ENCODE measurements at regions not wholly inside any gene's neighbourhood (a gene's known extent, or its start where the extent isn't known, plus 50 kb on each side); places are given as distances from the start of the nearest gene placed in this dataset.

DNA sequence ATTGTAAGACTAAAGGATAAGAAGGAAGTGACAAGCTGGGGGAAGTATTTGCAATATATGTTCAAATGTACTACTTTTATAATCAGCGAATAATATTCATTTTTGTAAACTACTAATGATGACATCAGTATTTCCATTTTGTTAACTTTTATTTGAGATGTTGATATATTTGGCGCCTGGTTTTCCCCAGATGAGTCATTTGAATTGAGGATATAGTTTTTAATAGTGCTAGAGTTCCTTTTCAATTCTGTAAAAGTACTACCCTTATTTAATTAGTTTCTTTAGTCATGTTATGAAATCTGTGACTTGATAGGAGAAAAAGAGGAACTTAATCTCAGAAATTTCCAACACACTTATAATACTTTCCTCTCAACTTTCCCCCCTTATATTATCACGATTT is 495.3 kb downstream of the IRS1 start:
- H3K79me2 ChIP-seq = no peaks in the 10 kb centered on the region
- H3K4me2 ChIP-seq (ENCODE audit: low read length) = no peak overlapping the region
- TF ChIP-seq, protein P1, sequence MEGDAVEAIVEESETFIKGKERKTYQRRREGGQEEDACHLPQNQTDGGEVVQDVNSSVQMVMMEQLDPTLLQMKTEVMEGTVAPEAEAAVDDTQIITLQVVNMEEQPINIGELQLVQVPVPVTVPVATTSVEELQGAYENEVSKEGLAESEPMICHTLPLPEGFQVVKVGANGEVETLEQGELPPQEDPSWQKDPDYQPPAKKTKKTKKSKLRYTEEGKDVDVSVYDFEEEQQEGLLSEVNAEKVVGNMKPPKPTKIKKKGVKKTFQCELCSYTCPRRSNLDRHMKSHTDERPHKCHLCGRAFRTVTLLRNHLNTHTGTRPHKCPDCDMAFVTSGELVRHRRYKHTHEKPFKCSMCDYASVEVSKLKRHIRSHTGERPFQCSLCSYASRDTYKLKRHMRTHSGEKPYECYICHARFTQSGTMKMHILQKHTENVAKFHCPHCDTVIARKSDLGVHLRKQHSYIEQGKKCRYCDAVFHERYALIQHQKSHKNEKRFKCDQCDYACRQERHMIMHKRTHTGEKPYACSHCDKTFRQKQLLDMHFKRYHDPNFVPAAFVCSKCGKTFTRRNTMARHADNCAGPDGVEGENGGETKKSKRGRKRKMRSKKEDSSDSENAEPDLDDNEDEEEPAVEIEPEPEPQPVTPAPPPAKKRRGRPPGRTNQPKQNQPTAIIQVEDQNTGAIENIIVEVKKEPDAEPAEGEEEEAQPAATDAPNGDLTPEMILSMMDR (IDR thresholded peaks at IDR 0.05) = no peak

DNA sequence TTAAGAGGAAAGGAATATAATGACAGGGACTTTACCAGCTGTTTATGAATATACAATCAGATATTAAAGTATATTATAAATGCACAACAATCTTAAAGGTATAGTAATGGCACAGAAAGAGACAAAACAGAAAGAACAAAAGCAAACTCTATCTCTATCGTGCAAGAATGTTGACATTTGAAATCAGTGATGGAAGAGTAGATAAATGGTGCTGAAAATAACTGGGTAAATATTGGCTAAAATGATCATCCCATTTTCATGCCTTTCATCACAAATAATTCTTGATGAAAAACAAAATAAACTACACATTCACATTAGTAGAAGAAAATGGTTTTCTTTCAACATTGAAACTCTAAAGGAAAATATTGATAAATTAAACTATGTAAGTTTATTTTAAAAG is 495.9 kb downstream of the IRS1 start:
- no peak overlapping the region for H3K27ac ChIP-seq
- no peaks in the 10 kb centered on the region for H3K27me3 ChIP-seq (ENCODE audit: control insufficient read depth, insufficient read depth, low read length)
- no peak overlapping the region for H2AFZ ChIP-seq
- H3K4me2 ChIP-seq (ENCODE audit: low read length) = no peak overlapping the region
- no peaks in the 10 kb centered on the region for H3K4me1 ChIP-seq
- H3K36me3 ChIP-seq (ENCODE audit: control insufficient read depth, insufficient read depth, low read length) = no peaks in the 10 kb centered on the region
- H3K4me3 ChIP-seq (ENCODE audit: low read depth, low read length) = no peak overlapping the region
- no peaks in the 10 kb centered on the region for H3K9me3 ChIP-seq (ENCODE audit: control insufficient read depth, low read length)
- TF ChIP-seq, protein P1 (IDR thresholded peaks at IDR 0.05) = no peak
- H3K79me2 ChIP-seq = no peaks in the 10 kb centered on the region
- H3K9ac ChIP-seq = no peak overlapping the region

More for the DNA sequence above, 495.3 kb downstream of the IRS1 start:
- Histone ChIP-seq H3K9me3 (ENCODE audit: control insufficient read depth, low read length) (no peaks in the 10 kb centered on the region), H3K36me3 (ENCODE audit: control insufficient read depth, insufficient read depth, low read length) (no peaks in the 10 kb centered on the region), H3K9ac (no peak overlapping the region), H3K27ac (no peak overlapping the region), H3K27me3 (ENCODE audit: control insufficient read depth, insufficient read depth, low read length) (no peaks in the 10 kb centered on the region), H2AFZ (no peak overlapping the region), H3K4me1 (no peaks in the 10 kb centered on the region), H3K4me3 (ENCODE audit: low read depth, low read length) (no peak overlapping the region)

DNA sequence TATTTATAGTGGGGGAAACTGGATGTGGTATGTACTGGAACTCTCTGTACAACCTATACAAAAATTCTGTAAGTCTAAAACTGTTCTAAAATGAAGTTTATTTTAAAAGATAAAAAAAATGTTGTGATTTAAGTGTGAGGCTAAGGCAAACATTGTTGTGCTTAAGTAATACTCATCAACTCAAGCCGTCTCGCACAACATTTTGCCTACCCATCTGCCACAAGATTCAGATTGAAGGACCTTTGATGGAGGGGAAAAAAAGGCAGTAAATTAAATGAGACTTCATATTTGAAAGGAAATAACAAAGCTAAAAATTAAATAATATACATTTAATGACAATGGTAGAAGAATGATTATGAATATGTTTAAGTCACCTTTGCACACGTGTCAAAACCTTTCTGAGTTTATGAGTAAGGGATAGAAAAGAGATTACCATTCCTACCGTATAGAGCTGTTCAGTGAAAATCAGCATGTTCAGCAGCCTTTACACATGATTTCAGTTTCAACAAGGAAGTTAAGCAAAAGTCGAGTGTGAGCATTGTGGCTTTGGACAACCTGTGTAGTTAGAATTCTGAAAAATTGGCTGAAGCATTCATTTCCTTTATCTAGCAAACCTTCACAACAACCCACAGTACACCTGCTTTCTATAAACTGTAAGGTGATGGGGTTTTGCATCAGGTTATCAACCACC is 499.3 kb downstream of the IRS1 start:
- TF ChIP-seq, protein P1 (IDR thresholded peaks at IDR 0.05) = no peak
- no peak overlapping the region for H3K27ac ChIP-seq

DNA sequence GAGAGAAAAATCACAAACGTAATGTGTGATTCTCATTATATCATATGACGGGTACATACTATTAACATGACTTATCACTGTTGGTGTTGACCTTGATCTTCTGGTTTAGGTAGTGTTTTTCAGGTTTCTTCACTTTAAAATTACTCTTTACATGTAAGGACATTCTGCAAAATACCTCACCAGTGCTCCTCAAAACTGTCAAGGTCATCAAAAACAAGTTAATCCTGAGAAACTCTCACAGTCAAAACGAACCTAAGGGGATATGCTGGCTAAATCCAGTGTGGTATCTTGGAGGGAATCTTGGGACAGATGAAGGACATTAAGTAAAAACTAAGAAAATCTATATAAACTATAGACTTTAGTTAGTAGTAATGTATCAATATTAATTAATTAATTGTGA is 499.8 kb downstream of the IRS1 start:
- Histone ChIP-seq H2AFZ (no peak overlapping the region), H3K4me3 (ENCODE audit: low read depth, low read length) (no peak overlapping the region), H3K27me3 (ENCODE audit: control insufficient read depth, insufficient read depth, low read length) (no peaks in the 10 kb centered on the region), H3K27ac (no peak overlapping the region), H3K36me3 (ENCODE audit: control insufficient read depth, insufficient read depth, low read length) (no peaks in the 10 kb centered on the region), H3K4me2 (ENCODE audit: low read length) (no peak overlapping the region), H3K4me1 (no peaks in the 10 kb centered on the region), H3K79me2 (no peaks in the 10 kb centered on the region), H3K9me3 (ENCODE audit: control insufficient read depth, low read length) (no peaks in the 10 kb centered on the region), H3K9ac (no peak overlapping the region)
- TF ChIP-seq, protein P1 (IDR thresholded peaks at IDR 0.05) = no peak

More for the DNA sequence above, 499.3 kb downstream of the IRS1 start:
- H3K4me2 ChIP-seq (ENCODE audit: low read length) = no peak overlapping the region
- H2AFZ ChIP-seq = no peak overlapping the region
- no peaks in the 10 kb centered on the region for H3K79me2 ChIP-seq
- no peak overlapping the region for H3K9ac ChIP-seq
- H3K4me3 ChIP-seq (ENCODE audit: low read depth, low read length) = no peak overlapping the region
- H3K36me3 ChIP-seq (ENCODE audit: control insufficient read depth, insufficient read depth, low read length) = no peaks in the 10 kb centered on the region
- no peaks in the 10 kb centered on the region for H3K9me3 ChIP-seq (ENCODE audit: control insufficient read depth, low read length)
- H3K27me3 ChIP-seq (ENCODE audit: control insufficient read depth, insufficient read depth, low read length) = no peaks in the 10 kb centered on the region
- H3K4me1 ChIP-seq = no peaks in the 10 kb centered on the region

DNA sequence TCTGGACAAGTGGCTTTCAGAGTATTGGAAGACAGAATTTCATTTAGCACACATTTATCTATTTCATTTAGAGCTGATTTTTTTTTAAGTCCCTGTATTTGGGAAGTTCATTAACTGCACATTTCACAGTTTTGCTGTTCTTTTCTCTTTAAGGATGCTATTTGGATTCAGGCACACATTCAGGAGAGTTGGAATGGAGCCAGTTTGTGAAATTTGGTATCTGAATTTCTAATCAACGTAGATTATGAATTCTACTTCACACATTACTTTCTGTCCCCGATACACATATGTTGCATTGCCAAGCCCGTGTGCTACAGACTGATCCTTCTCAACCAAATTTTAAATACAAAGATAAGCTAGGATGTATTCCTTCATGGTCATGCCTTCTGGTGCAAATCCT is 503.9 kb downstream of the IRS1 start:
- Histone ChIP-seq H3K4me2 (ENCODE audit: low read length) (no peak overlapping the region), H3K9me3 (ENCODE audit: control insufficient read depth, low read length) (no peaks in the 10 kb centered on the region), H3K4me3 (ENCODE audit: low read depth, low read length) (no peak overlapping the region), H3K27ac (no peak overlapping the region), H3K27me3 (ENCODE audit: control insufficient read depth, insufficient read depth, low read length) (no peaks in the 10 kb centered on the region), H3K36me3 (ENCODE audit: control insufficient read depth, insufficient read depth, low read length) (no peaks in the 10 kb centered on the region), H3K79me2 (no peaks in the 10 kb centered on the region), H3K9ac (no peak overlapping the region), H3K4me1 (no peaks in the 10 kb centered on the region), H2AFZ (no peak overlapping the region)
- TF ChIP-seq, protein P1 (IDR thresholded peaks at IDR 0.05) = no peak
